Activated gamma-delta T cell treated with Interleukin-2 at 50 U/mL for 16 hours (primary cell): ENCODE measurements at regions not wholly inside any gene's neighbourhood (a gene's known extent, or its start where the extent isn't known, plus 50 kb on each side); places are given as distances from the start of the nearest gene placed in this dataset.

Source experiments
- DNase-seq: peaks from one replicate; pipeline ENCODE4 v3.0.0-alpha.2; 2020

GRCh38 chr3:124249038-124249437 lies 257.1 kb upstream of the ROPN1 start:
- no peak for DNase-seq

GRCh38 chr3:124250053-124250452 lies 258.1 kb upstream of the ROPN1 start:
- no peak for DNase-seq

DNA sequence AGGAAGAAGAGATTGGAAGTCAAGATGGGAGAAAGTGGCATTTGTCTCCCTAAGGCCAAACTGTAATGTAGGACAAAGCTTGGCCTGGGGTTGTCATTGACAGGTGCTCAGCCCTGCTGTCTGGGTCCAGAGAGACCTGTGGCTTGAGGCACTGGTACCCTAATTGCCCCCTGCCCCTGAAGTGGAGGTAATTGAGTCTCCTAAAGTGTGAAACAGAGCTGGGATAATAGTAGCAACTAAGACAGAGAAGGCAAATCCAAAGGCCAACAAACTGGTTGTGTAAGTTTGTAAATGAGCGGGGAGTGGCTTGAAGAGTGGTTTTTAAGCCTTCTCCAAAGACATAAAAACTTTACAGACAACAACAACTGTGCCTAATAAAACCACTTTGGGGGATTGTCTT lies 264.2 kb upstream of the ROPN1 start:
- DNase-seq: no peak

- DNase-seq: no peak
Measured at GRCh38 chr3:124256599-124256998, 264.7 kb upstream of the ROPN1 start.

GRCh38 chr3:124257336-124257864 lies 265.5 kb upstream of the ROPN1 start:
- DNase-seq: no peak

GRCh38 chr3:124258057-124258500 lies 266.2 kb upstream of the ROPN1 start:
- no peak for DNase-seq

GRCh38 chr3:124260206-124260915 lies 268.4 kb upstream of the ROPN1 start:
- DNase-seq: no peak

- no peak for DNase-seq
Measured at GRCh38 chr3:124261306-124261705, 269.4 kb upstream of the ROPN1 start.

- DNase-seq: no peak
Measured at GRCh38 chr3:124263168-124263567, 271.2 kb upstream of the ROPN1 start.

DNA sequence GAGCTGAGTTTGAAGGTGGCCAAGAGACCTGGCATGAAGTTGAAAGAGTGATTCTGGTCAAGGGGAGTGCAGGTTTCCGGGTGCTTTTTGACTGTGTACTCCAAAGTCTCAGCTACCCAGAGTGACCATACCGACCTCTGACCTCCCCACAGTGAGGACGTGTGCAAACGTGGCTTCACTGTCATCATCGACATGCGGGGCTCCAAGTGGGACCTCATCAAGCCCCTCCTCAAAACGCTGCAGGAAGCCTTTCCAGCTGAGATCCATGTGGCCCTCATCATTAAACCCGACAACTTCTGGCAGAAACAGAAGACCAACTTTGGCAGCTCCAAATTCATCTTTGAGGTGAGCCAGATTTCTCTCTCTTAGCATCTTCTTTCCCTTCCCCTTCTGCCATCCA lies 272.4 kb upstream of the ROPN1 start:
- no peak for DNase-seq

DNA sequence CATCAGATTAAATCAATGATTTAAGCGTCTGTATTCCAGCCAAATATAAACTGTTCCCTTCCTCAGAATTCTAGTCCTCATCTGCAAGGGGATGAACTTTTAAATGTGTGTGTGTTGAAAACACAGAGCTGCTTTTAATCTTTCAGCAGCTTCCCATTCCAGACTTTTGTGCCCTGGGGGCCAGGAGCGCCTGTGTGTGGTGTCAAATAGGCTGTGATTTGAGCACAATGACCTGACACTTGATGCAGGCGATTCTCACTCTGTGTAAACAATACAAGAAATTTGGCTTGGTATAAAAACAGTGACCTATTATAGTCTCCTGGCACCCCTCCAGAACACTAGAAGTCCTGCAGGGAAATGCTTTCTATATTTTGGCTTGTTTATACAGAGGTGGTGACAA lies 274.6 kb upstream of the ROPN1 start:
- no peak for DNase-seq

GRCh38 chr3:124267406-124267805 lies 275.5 kb upstream of the ROPN1 start:
- DNase-seq: no peak

DNA sequence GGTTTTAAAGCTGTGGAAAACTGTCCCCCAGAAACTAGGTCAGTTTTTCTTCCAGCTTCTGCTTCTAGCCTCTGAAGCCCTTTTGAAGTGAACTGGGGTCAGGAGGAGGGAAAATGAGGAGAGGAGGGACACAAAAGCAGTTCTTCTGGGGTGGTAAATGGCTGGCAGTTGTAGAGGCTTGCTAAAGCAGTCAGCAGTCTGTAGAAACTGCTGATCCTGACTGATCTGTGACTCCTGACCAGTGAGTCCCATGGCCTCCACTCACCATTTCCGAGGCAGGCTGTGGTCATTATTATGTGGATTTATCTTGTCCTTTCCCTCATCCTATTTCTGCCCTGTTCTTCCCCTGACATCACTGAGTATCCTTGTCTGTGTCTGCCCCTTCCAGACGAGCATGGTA lies 276.4 kb upstream of the ROPN1 start:
- DNase-seq: no peak

DNA sequence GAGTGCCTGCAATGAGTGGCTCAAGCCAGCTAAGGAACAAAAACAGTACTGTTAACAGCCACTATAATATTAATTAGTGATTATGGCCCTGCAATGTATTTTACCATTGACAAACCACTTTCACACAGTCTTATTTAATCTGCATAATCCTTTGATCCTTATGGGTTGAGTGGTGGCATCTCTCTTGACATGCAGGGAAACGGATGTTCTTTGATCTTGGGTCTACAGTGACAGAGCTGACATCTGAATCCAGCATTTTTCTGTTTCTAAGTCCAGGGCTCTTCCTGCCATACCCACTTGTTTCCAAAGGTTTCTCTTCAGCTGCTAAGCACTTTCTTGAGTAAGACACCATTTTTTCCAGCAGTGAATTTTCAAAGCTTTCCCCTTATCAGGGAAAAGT lies 277.7 kb upstream of the ROPN1 start:
- no peak for DNase-seq

GRCh38 chr3:124272605-124273151 lies 280.8 kb upstream of the ROPN1 start:
- DNase-seq: no peak

GRCh38 chr3:124273651-124274050 lies 281.7 kb upstream of the ROPN1 start:
- no peak for DNase-seq

- DNase-seq: no peak
Measured at GRCh38 chr3:124274051-124274450, 282.1 kb upstream of the ROPN1 start.

DNA sequence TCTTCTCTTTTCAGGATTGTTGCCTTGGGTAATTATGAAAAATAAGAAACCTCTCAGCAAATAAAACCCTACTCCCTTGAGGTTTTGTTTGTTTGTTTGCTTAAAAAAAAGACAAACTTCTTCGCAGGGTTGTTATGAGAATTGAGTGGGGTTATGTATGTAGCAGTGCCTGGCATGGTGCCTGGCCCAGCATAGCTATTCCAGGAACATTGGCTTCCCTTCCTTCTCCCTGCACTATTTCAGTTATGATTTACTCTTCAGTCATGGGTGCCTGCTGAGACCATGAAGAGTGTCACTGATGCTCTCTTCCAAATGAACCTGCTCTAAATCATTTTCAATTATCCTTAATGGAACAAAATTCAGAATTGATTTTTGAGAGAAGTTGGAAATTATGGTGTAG lies 283.5 kb upstream of the ROPN1 start:
- no peak for DNase-seq

GRCh38 chr3:124276133-124276532 lies 284.2 kb upstream of the ROPN1 start:
- no peak for DNase-seq

DNA sequence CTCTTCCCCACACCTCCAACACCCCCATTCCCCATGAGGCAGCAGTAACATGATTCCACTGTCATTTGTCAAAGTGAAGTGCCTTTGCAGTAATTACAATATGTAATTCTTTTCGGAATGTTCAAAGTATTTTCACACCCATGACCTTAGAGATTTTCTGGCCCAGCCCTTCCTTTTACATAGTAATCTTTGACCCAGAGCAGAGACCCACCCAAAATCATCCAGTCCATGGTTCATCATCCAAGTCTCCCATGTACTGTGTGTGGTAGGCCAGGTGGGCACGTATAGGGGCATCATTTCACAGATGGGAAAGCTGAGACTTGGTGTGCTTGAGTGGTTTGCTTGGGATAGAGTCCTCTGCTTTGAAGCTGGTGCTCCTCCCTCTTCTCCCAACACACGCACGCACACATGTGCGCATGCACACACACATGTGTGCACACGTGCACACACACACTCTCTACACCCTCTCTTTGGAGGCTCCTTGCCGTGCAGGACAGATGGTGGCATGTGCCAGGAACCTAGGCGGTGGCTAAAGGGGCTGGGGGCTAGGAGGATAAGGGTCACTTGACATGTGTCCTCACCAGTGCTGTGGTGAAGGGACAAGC lies 284.7 kb upstream of the ROPN1 start:
- DNase-seq: no peak

GRCh38 chr3:124277144-124277890 lies 285.4 kb upstream of the ROPN1 start:
- no peak for DNase-seq

GRCh38 chr3:124281453-124282316 lies 289.8 kb upstream of the ROPN1 start:
- no peak for DNase-seq
